ENCODE measurements at regions not wholly inside any gene's neighbourhood (a gene's known extent, or its start where the extent isn't known, plus 50 kb on each side); places are given as distances from the start of the nearest gene placed in this dataset.

GRCh38 chr18:10120622-10121021 lies 206.8 kb downstream of the VAPA start:
- TF ChIP-seq CTCF (IDR thresholded peaks at IDR 0.05): no peak
- TF ChIP-seq POLR2AphosphoS5 (IDR thresholded peaks at IDR 0.05): no peak
- no peak for TF ChIP-seq POLR2A (IDR thresholded peaks at IDR 0.05)

Data from breast epithelium (tissue), 3 donors.